Keratinocyte (primary cell): ENCODE measurements at regions not wholly inside any gene's neighbourhood (a gene's known extent, or its start where the extent isn't known, plus 50 kb on each side); places are given as distances from the start of the nearest gene placed in this dataset.

Experiments used
- DNase-seq: peaks from one replicate; pipeline ENCODE4 v3.0.0-alpha.2; 2011; ENCODE audit warnings: low read depth, missing footprints, low spot score
- FAIRE-seq: peaks from 2 replicates; lab custom pipeline; 2011; peaks lifted over from hg19 to GRCh38; lab: Jason Lieb, UNC
- H2AFZ ChIP-seq: 2 replicates; pipeline ENCODE4 v1.6.0; 2012; ENCODE audit warnings: low read length, control low read depth, inconsistent platforms; ENCODE audit not compliant: control insufficient read depth
- H3K27ac ChIP-seq: 2 replicates; pipeline ENCODE4 v1.5.1; 2011; ENCODE audit warnings: low read length; ENCODE audit not compliant: control insufficient read depth, insufficient read depth
- H3K27me3 ChIP-seq: 3 replicates; pipeline ENCODE4 v1.6.0; 2011; ENCODE audit warnings: low read length; ENCODE audit not compliant: control insufficient read depth, insufficient read depth; ENCODE audit errors: extremely low read depth
- H3K36me3 ChIP-seq, 2 experiments: 2 replicates in 1 of 2; 3 replicates in 1 of 2; pipeline ENCODE4 v1.5.1; 2011; ENCODE audit warnings: low read length in 2 of 2, mild to moderate bottlenecking in 1 of 2; ENCODE audit not compliant: control insufficient read depth in 2 of 2, insufficient read depth in 2 of 2; ENCODE audit errors: extremely low read depth in 1 of 2
- H3K4me1 ChIP-seq: 3 replicates; pipeline ENCODE4 v1.5.1; 2011; ENCODE audit warnings: low read length; ENCODE audit not compliant: control insufficient read depth, insufficient read depth; ENCODE audit errors: extremely low read depth
- H3K4me2 ChIP-seq: 3 replicates; pipeline ENCODE4 v1.6.0; 2011; ENCODE audit warnings: low read depth, low read length; ENCODE audit not compliant: control insufficient read depth, insufficient read depth; ENCODE audit errors: extremely low read depth
- H3K4me3 ChIP-seq, 3 experiments: fragments of 200-600 bp in 1 of 3; sonication (generic) in 1 of 3; 2 replicates in 2 of 3; 3 replicates in 1 of 3; pipeline ENCODE4 v1.5.1; 2011 to 2016; ENCODE audit warnings: low read length in 3 of 3, mild to moderate bottlenecking in 3 of 3, control low read depth in 2 of 3, inconsistent platforms in 1 of 3, low read depth in 1 of 3, mixed read lengths in 1 of 3, mixed run types in 1 of 3, moderate library complexity in 1 of 3; ENCODE audit not compliant: control insufficient read depth in 2 of 3, insufficient read depth in 2 of 3; ENCODE audit errors: extremely low read depth in 1 of 3
- H3K79me2 ChIP-seq: 2 replicates; pipeline ENCODE4 v1.6.0; 2012; ENCODE audit warnings: low read length; ENCODE audit not compliant: control insufficient read depth, insufficient read depth
- H3K9ac ChIP-seq: 3 replicates; pipeline ENCODE4 v1.6.0; 2011; ENCODE audit warnings: low read length; ENCODE audit not compliant: control insufficient read depth, insufficient read depth; ENCODE audit errors: extremely low read depth
- H3K9me1 ChIP-seq: 3 replicates; pipeline ENCODE4 v1.6.0; 2011; ENCODE audit warnings: low read length; ENCODE audit not compliant: control insufficient read depth, insufficient read depth; ENCODE audit errors: extremely low read depth
- H3K9me3 ChIP-seq: 2 replicates; pipeline ENCODE4 v1.5.1; 2012; ENCODE audit warnings: low read depth, low read length; ENCODE audit not compliant: control insufficient read depth
- H4K20me1 ChIP-seq: 3 replicates; pipeline ENCODE4 v1.6.0; 2011; ENCODE audit warnings: low read length; ENCODE audit not compliant: control insufficient read depth, insufficient read depth; ENCODE audit errors: extremely low read depth
- CTCF ChIP-seq, 3 experiments: IDR thresholded peaks in 1 of 3; conservative IDR thresholded peaks in 1 of 3; optimal IDR thresholded peaks in 1 of 3; 2 replicates in 2 of 3; 3 replicates in 1 of 3; pipeline versions ENCODE3 to v1.5.1; 2011; ENCODE audit warnings: low read length in 3 of 3, mild to moderate bottlenecking in 3 of 3, moderate library complexity in 2 of 3, control low read depth in 1 of 3, inconsistent platforms in 1 of 3; ENCODE audit not compliant: insufficient read depth in 2 of 3; ENCODE audit errors: extremely low read depth in 1 of 3
- EZH2 ChIP-seq: IDR thresholded peaks from one replicate; pipeline ENCODE4 v1.6.1; 2012; ENCODE audit warnings: inconsistent platforms, mild to moderate bottlenecking, low read length, moderate library complexity
- dilution Hi-C: fragments of 300-500 bp; cut with MboI; formaldehyde crosslinking; loops from one replicate; pipeline ENCODE4 v1.7.0; 2020; ENCODE audit warnings: low sequenced_read_pairs; ENCODE audit not compliant: extremely low pct_ligation_motif_present

GRCh38 chr13:105655046-105655445 is 880.4 kb downstream of the EFNB2 start:
- Histone ChIP-seq H3K4me1 (peaks cover 7% of the 10 kb centered on the region), H3K9me1 (no peaks in the 10 kb centered on the region), H4K20me1 (no peaks in the 10 kb centered on the region), H3K79me2 (no peaks in the 10 kb centered on the region), H3K4me3 (no peak overlapping the region), H3K27ac (no peak overlapping the region), H3K9me3 (no peaks in the 10 kb centered on the region), H2AFZ (peak overlapping the region; percentile 78), H3K36me3 (no peaks in the 10 kb centered on the region), H3K9ac (no peak overlapping the region), H3K4me2 (peak overlapping the region; percentile 17), H3K27me3 (no peaks in the 10 kb centered on the region)
- TF ChIP-seq CTCF (optimal IDR thresholded peaks at IDR 0.05 in 1 of 3, IDR thresholded peaks at IDR 0.05 in 1 of 3, conservative IDR thresholded peaks at IDR 0.05 in 1 of 3; ENCODE audit: extremely low read depth in 1 of 3, insufficient read depth in 2 of 3, low read length in 3 of 3) (no peak), EZH2 (no peak)
- dilution Hi-C loops: no loop called here
- no peak for FAIRE-seq
- DNase-seq: no peak

GRCh38 chr13:105643966-105644365 is 891.5 kb downstream of the EFNB2 start:
- Histone ChIP-seq H3K4me1 (no peaks in the 10 kb centered on the region), H3K27ac (no peak overlapping the region), H3K9me3 (no peaks in the 10 kb centered on the region), H2AFZ (no peak overlapping the region), H3K79me2 (no peaks in the 10 kb centered on the region), H3K4me3 (no peak overlapping the region), H4K20me1 (no peaks in the 10 kb centered on the region), H3K9ac (no peak overlapping the region), H3K4me2 (no peak overlapping the region), H3K27me3 (no peaks in the 10 kb centered on the region), H3K36me3 (no peaks in the 10 kb centered on the region), H3K9me1 (no peaks in the 10 kb centered on the region)
- TF ChIP-seq CTCF (optimal IDR thresholded peaks at IDR 0.05 in 1 of 3, IDR thresholded peaks at IDR 0.05 in 1 of 3, conservative IDR thresholded peaks at IDR 0.05 in 1 of 3; ENCODE audit: extremely low read depth in 1 of 3, insufficient read depth in 2 of 3, low read length in 3 of 3): no peak
- TF ChIP-seq EZH2: no peak
- FAIRE-seq: no peak
- dilution Hi-C loops: no loop called here
- no peak for DNase-seq
